GM19324 (cell line): ENCODE measurements at regions not wholly inside any gene's neighbourhood (a gene's known extent, or its start where the extent isn't known, plus 50 kb on each side); places are given as distances from the start of the nearest gene placed in this dataset.

Experiments used
- ATAC-seq: cut with Tn5 transposase; IDR thresholded peaks from one replicate; pipeline ENCODE4 v1.9.1; 2021; ENCODE audit warnings: mild to moderate bottlenecking, moderate library complexity; ENCODE audit not compliant: unreplicated experiment, low FRiP score

GRCh38 chr4:10212400-10212799 lies 95.8 kb upstream of the WDR1 start:
- no peak for ATAC-seq

GRCh38 chr4:10207116-10207515 lies 90.5 kb upstream of the WDR1 start:
- ATAC-seq: no peak

GRCh38 chr4:10205223-10205622 lies 88.6 kb upstream of the WDR1 start:
- ATAC-seq: no peak

- no peak for ATAC-seq
Observed at GRCh38 chr4:10204401-10205058, 87.9 kb upstream of the WDR1 start.

- ATAC-seq: no peak
Observed at GRCh38 chr4:10203851-10204250, 87.3 kb upstream of the WDR1 start.

GRCh38 chr4:10201381-10202223 lies 85.0 kb upstream of the WDR1 start:
- ATAC-seq: no peak

- no peak for ATAC-seq
Observed at GRCh38 chr4:10200869-10201268, 84.3 kb upstream of the WDR1 start.

GRCh38 chr4:10198365-10198764 lies 81.8 kb upstream of the WDR1 start:
- no peak for ATAC-seq

GRCh38 chr4:10197952-10198351 lies 81.4 kb upstream of the WDR1 start:
- no peak for ATAC-seq

- ATAC-seq: no peak
Observed at GRCh38 chr4:10196191-10196590, 79.6 kb upstream of the WDR1 start.

GRCh38 chr4:10192331-10192730 lies 75.7 kb upstream of the WDR1 start:
- no peak for ATAC-seq

- ATAC-seq: no peak
Observed at GRCh38 chr4:10188400-10189004, 71.9 kb upstream of the WDR1 start.

GRCh38 chr4:10186228-10187214 lies 69.9 kb upstream of the WDR1 start:
- no peak for ATAC-seq

GRCh38 chr4:10185518-10186227 lies 69.1 kb upstream of the WDR1 start:
- no peak for ATAC-seq

GRCh38 chr4:10184501-10184938 lies 67.9 kb upstream of the WDR1 start:
- no peak for ATAC-seq

- ATAC-seq: no peak
Observed at GRCh38 chr4:10184041-10184440, 67.4 kb upstream of the WDR1 start.

- ATAC-seq: no peak
Observed at GRCh38 chr4:10183462-10183861, 66.9 kb upstream of the WDR1 start.

GRCh38 chr4:10182446-10183424 lies 66.1 kb upstream of the WDR1 start:
- no peak for ATAC-seq
